ENCODE measurements at regions not wholly inside any gene's neighbourhood (a gene's known extent, or its start where the extent isn't known, plus 50 kb on each side); places are given as distances from the start of the nearest gene placed in this dataset.

DNA sequence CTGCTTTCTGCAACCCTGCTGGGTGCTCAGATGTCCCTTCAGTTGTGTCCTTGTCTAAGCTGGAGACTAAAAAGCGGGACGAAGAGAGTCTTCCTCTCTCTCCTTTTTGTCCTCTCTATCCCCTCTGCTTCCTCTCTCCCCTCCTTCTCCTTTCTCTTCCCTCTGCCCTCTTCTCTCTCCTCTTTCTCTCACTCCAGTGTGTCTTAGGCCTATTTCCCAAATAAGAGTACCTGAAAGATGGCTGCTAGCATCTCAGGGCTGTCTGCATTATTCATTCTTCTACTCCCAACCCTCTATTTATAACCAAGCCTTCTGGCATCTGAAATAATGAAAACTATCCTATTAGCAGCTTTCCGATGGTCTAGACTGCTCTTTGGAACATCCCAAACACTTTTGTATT lies 729.8 kb downstream of the UQCRFS1 start:
- TF ChIP-seq FOXM1 (IDR thresholded peaks at IDR 0.05; ENCODE audit: borderline replicate concordance) (no peak), BHLHE40 (IDR thresholded peaks at IDR 0.05; ENCODE audit: borderline replicate concordance) (no peak), SP1 (IDR thresholded peaks at IDR 0.05) (no peak), FOXA1 (IDR thresholded peaks at IDR 0.05) (no peak), NFRKB (IDR thresholded peaks at IDR 0.05) (no peak), CTBP1 (IDR thresholded peaks at IDR 0.05; ENCODE audit: borderline replicate concordance) (no peak), SUZ12 (IDR thresholded peaks at IDR 0.05) (no peak), LEF1 (IDR thresholded peaks at IDR 0.05; ENCODE audit: borderline replicate concordance) (no peak), TARDBP (IDR thresholded peaks at IDR 0.05) (no peak), FOXK2 (IDR thresholded peaks at IDR 0.05) (no peak), ZNF384 (IDR thresholded peaks at IDR 0.05) (no peak), ELF4 (IDR thresholded peaks at IDR 0.05) (no peak)
- TF ChIP-seq, protein P1, sequence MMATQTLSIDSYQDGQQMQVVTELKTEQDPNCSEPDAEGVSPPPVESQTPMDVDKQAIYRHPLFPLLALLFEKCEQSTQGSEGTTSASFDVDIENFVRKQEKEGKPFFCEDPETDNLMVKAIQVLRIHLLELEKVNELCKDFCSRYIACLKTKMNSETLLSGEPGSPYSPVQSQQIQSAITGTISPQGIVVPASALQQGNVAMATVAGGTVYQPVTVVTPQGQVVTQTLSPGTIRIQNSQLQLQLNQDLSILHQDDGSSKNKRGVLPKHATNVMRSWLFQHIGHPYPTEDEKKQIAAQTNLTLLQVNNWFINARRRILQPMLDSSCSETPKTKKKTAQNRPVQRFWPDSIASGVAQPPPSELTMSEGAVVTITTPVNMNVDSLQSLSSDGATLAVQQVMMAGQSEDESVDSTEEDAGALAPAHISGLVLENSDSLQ (IDR thresholded peaks at IDR 0.05) = no peak
